ENCODE measurements at regions not wholly inside any gene's neighbourhood (a gene's known extent, or its start where the extent isn't known, plus 50 kb on each side); places are given as distances from the start of the nearest gene placed in this dataset.

GRCh38 chr5:103867857-103868598, 305.4 kb upstream of the NUDT12 start:
- TF ChIP-seq CTCF (IDR thresholded peaks at IDR 0.05; ENCODE audit: low read depth, low read length) = no peak
- TF ChIP-seq EZH2phosphoT487 (IDR thresholded peaks at IDR 0.05; ENCODE audit: low read depth) = no peak
